Neural crest cell (in vitro differentiated cells): ENCODE measurements at regions not wholly inside any gene's neighbourhood (a gene's known extent, or its start where the extent isn't known, plus 50 kb on each side); places are given as distances from the start of the nearest gene placed in this dataset.

ENCODE experiments used
- DNase-seq: peaks from one replicate; pipeline ENCODE4 v3.0.0; 2021; ENCODE audit warnings: low read depth, mixed read lengths, low spot score
- H3K27ac Mint-ChIP-seq: one replicate; pipeline ENCODE4 v1.8.0; 2021; ENCODE audit warnings: mild to moderate bottlenecking, mixed read lengths; ENCODE audit not compliant: unreplicated experiment
- H3K27me3 Mint-ChIP-seq: 2 replicates; pipeline ENCODE4 v1.8.0; 2021; ENCODE audit warnings: low read depth, mild to moderate bottlenecking, mixed read lengths
- H3K36me3 Mint-ChIP-seq: 2 replicates; pipeline ENCODE4 v1.8.0; 2021; ENCODE audit warnings: low read depth, mild to moderate bottlenecking, mixed read lengths
- H3K4me1 Mint-ChIP-seq: 2 replicates; pipeline ENCODE4 v1.8.0; 2021; ENCODE audit warnings: mixed read lengths
- H3K4me3 Mint-ChIP-seq: one replicate; pipeline ENCODE4 v1.8.0; 2021; ENCODE audit warnings: mild to moderate bottlenecking, mixed read lengths
- H3K9me3 Mint-ChIP-seq: 2 replicates; pipeline ENCODE4 v1.8.0; 2021; ENCODE audit warnings: mixed read lengths
- CTCF ChIP-seq: fragments of 200-600 bp; sonication (generic); conservative IDR thresholded peaks from 2 replicates; pipeline ENCODE4 v1.5.0; 2021; ENCODE audit warnings: antibody characterized with exemption, mild to moderate bottlenecking

- DNase-seq: peak; percentile 83
- TF ChIP-seq CTCF: peak; percentile 93
- H3K4me3 Mint-ChIP-seq: no peak overlapping the region
- peaks cover 22% of the 10 kb centered on the region for H3K4me1 Mint-ChIP-seq
- no peaks in the 10 kb centered on the region for H3K27me3 Mint-ChIP-seq
- H3K27ac Mint-ChIP-seq: peak overlapping the region; percentile 45
- H3K36me3 Mint-ChIP-seq: peaks cover 3% of the 10 kb centered on the region
- no peaks in the 10 kb centered on the region for H3K9me3 Mint-ChIP-seq
Measured at GRCh38 chr6:3990692-3991491, 88.0 kb downstream of the FAM217A start.

DNA sequence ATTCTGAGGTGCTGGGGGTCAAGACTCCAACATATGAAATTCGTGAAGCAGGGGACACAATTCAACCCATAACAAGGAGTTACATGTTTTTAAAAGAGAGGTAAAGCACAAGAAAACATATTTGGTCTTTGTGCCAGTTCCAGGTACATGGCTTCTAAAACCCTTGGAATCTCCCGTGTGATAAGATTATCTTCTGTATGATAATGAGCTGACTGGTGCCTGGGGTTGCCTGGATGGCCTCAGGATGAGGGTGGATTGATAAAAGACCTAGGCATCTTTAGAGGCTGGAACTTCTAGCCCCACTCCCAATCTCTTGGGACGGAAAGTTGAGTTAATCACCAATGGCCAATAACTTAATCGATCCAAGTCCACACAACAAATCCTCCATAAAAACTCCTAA, 87.0 kb downstream of the FAM217A start:
- Mint-ChIP-seq H3K4me3 (no peak overlapping the region), H3K27me3 (no peaks in the 10 kb centered on the region), H3K4me1 (peaks cover 22% of the 10 kb centered on the region), H3K9me3 (no peaks in the 10 kb centered on the region), H3K36me3 (no peaks in the 10 kb centered on the region), H3K27ac (no peak overlapping the region)
- TF ChIP-seq CTCF: no peak
- no peak for DNase-seq

DNA sequence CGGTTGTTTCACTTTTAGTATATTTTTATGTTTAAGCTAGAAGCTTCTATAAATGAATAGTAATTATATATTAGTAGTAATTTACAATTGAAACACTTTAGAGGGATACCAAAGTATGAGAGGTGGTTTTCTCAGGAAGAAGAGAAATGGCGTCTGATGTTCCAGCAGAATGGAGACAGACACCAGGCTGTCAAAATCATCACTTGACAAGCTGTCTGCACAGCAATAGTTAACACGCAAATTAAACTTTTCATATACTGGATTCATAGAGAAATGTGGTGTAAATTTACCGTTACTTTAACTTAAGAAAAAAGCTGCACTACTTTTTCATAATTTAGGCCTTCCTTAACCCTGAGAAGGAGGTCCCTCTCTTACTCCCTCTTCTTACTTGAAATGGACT, 82.6 kb downstream of the FAM217A start:
- H3K36me3 Mint-ChIP-seq: no peaks in the 10 kb centered on the region
- no peaks in the 10 kb centered on the region for H3K9me3 Mint-ChIP-seq
- H3K4me3 Mint-ChIP-seq: no peak overlapping the region
- no peak overlapping the region for H3K27ac Mint-ChIP-seq
- H3K4me1 Mint-ChIP-seq: peaks cover 21% of the 10 kb centered on the region
- DNase-seq: no peak
- no peak for TF ChIP-seq CTCF
- no peaks in the 10 kb centered on the region for H3K27me3 Mint-ChIP-seq

- Mint-ChIP-seq H3K27ac (no peak overlapping the region), H3K4me3 (no peak overlapping the region), H3K9me3 (no peaks in the 10 kb centered on the region), H3K36me3 (no peaks in the 10 kb centered on the region), H3K27me3 (no peaks in the 10 kb centered on the region), H3K4me1 (peaks cover 23% of the 10 kb centered on the region)
- DNase-seq: no peak
- no peak for TF ChIP-seq CTCF
Measured at GRCh38 chr6:3997177-3997770, 81.7 kb downstream of the FAM217A start.

DNA sequence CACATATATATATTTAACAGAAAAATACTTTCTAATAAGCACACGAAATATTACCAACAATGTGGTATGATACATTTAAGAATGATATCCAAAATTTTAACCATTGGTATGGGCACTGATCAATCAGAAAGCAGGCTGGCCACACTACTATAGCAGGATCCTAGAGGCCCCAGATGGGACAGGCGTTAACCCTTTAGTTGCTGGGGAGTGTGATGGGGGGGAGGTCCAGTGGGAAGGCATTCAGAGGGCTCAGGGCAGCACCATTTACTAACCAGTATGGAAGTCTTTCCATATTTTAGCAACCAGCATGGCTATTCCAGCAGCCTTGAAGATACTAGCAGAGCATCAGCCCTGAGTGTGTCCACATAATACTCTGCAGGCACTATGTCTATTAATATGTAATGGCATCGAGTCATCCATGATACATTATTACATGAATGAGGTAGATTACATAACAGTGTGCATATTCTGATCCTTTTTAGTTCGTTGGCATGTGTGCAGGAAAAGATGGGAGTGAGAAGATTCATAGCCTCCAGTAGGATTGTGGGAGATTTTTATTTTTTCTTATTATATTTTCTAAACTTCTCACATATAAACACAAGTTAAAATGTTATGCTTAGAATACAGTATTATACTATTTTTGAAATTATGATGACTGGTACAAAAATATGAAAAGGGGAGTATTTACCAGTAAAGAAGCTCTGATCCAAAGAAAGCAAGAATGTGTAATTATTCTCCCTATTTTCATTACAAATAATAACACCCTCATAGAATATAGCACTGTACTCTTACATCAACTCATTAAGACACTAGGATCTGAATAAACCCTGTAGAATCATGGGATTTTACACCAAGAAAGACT, 78.9 kb downstream of the FAM217A start:
- Mint-ChIP-seq H3K9me3 (no peaks in the 10 kb centered on the region), H3K4me1 (peaks cover 25% of the 10 kb centered on the region), H3K27me3 (no peaks in the 10 kb centered on the region), H3K4me3 (no peak overlapping the region), H3K27ac (no peak overlapping the region), H3K36me3 (no peaks in the 10 kb centered on the region)
- TF ChIP-seq CTCF: no peak
- DNase-seq: no peak
